IPS DF 4.7 (cell line): ENCODE measurements at regions not wholly inside any gene's neighbourhood (a gene's known extent, or its start where the extent isn't known, plus 50 kb on each side); places are given as distances from the start of the nearest gene placed in this dataset.

Source experiments
- DNase-seq: peaks from one replicate; pipeline ENCODE4 v3.0.0-alpha.2; 2013; ENCODE audit warnings: low spot score; ENCODE audit errors: extremely low read depth

- no peak for DNase-seq
Observed at GRCh38 chr7:22005151-22005550, 59.5 kb upstream of the CDCA7L start.

- DNase-seq: no peak
Observed at GRCh38 chr7:22002726-22003125, 57.0 kb upstream of the CDCA7L start.

GRCh38 chr7:22001345-22002004, 55.8 kb upstream of the CDCA7L start:
- peak; percentile 22 for DNase-seq

- DNase-seq: no peak
Observed at GRCh38 chr7:21999896-22000295, 54.2 kb upstream of the CDCA7L start.

- no peak for DNase-seq
Observed at GRCh38 chr7:21996641-21997040, 50.9 kb upstream of the CDCA7L start.
